NCI-H1694 (cell line): ENCODE measurements at regions not wholly inside any gene's neighbourhood (a gene's known extent, or its start where the extent isn't known, plus 50 kb on each side); places are given as distances from the start of the nearest gene placed in this dataset.

ENCODE experiments used
- DNase-seq: peaks from one replicate; lab custom pipeline; 2025; lab: John Stamatoyannopoulos, UW

DNA sequence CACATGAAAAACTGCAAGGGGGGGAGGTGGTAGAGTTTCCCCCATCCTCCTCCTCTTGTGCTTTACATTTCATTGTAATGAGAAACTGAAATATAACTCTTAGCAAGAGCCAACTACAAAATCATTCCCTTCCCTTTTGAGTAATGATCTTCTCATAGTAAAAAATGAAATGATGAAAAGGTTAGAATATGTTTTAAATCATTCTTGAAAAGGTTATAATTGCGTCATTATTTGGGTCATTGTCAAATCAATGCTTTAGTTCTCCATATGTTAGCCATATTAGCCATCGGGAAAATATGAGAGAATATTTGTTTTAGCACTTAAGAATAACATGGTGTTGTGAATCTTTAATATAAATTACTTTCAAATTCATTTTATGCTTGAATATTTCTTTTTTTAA, 1185.0 kb upstream of the CDH18 start:
- DNase-seq = no peak

DNA sequence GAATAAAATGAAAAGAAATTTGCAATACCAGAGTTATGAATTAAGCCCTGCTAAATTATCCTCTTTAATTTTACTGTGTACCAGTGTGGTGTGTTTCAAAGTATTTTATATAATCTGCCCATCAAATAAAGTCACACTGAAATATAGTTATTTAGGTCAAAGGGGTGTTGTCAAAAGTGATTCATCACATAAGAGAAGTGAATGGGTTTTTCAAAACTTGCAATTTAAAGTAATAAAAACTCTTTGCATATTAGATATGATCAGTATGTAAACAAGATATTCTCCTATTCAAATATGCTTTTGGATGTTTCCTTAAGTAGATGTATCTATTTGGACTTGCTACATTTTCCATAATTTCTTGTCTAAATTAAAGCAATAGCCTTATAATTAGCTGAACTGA, 1183.0 kb upstream of the CDH18 start:
- no peak for DNase-seq

DNA sequence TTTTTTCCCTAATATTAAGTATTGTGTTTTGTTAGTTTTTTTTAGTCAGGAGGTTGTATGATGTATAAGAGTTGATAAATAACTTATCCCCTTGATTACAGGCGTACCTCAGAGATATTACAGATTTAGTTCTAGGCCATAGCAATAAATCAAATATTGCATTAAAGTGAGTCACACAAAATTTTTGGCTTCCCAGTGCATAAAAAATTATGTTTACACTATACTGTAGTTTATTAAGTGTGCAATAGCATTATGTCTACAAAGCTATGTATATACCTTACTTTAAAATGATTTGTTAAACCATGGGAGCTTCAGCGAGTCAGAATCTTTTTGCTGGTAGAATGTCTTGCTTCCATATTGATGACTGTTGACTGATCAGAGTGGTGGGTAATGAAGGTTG, 1180.6 kb upstream of the CDH18 start:
- DNase-seq = no peak

DNA sequence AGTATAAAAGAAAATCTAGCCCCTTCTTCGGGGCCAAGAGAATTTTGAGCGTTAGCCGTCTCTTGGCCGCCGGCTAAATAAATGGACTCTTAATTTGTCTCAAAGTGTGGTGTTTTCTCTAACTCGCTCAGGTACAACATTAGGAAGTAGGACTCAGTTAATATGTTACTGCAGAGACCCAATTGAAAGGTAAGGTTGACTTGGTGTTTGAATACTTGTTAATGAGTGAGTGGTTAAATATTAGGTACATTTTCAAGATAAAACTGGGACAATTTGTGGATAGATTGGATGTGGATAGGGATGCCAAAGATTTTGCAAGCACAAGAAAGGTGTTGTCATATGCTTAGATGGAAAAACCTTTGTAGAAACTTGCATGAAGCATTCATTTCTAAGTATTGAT, 1177.3 kb upstream of the CDH18 start:
- DNase-seq = no peak

DNA sequence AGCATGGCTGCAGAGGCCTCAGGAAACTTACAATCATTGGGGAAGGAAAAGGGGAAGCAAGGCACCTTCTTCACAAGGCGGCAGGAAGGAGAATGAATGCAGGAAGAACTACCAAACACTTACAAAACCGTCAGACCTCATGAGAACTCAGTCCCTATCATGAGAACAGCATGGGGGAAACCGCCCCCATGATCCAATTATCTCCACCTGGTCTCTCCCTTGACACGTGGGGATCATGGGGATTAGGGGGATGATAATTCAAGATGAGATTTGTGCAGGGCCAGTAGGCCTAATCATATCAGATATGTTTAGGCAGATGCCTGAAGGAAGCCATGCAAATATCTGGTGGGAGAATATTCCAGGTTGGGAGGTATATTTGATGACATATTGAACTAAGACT, 1176.4 kb upstream of the CDH18 start:
- DNase-seq = no peak

DNA sequence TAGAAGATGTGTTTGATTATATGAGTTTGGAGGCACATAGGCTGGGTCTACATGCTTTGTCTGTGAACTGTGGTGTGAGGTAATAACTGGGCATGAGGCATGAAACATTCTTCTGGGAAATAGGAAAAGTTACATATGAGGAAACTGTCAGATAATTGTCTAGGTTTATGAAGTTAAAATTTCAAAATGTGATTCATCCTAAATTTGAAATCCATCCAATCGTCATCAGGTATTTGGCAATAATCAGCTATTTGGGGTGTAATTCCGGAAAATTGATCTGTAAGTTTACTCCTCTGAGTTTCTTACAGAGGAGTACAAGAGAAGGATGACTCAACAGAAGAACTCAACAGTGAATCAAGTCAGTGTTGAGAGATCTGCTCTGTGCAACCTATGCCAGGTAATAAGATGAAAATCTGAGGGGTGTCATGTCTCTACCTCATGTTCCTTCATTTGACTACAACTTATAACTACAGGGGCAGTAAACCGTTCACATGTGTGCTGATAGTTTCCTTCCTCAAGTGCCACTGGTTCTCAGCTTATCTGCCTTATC, 1171.6 kb upstream of the CDH18 start:
- DNase-seq = no peak

DNA sequence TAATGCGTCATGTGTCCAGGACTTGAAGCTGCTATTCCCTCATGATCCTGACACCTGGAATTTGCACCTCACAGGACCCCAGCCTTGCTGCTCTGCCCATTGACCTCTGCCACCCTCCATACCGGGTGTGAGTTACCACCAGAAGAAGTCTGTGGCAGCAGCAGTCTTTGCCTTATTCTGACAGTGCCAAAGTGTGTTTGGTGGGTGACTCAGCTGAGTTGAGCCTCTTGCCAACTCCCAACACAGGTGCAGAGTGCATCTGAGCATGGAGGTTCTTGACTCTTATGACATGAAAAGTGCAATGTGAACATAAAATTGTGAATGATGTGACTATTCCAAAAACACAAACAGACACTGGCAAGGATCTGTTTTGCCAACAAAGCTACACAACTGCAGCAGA, 1166.5 kb upstream of the CDH18 start:
- DNase-seq = no peak

DNA sequence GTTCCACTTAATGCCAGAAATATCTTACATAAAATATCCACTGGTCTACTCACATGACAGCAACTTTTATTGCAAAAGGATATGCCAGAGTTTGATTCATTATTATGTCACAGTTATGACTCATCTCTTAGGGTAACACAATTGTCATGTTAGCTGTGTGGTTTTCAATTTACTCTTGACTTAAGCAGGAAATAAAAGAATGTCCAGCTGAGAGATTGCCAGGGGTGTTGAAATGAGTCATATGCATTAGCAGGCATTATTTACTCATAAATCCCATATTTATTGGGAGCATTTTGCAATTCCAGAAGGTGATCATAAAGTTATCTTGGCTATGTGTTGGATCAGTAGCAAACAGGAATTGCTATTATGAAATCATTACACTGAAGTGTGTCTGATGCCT, 1164.6 kb upstream of the CDH18 start:
- no peak for DNase-seq

DNA sequence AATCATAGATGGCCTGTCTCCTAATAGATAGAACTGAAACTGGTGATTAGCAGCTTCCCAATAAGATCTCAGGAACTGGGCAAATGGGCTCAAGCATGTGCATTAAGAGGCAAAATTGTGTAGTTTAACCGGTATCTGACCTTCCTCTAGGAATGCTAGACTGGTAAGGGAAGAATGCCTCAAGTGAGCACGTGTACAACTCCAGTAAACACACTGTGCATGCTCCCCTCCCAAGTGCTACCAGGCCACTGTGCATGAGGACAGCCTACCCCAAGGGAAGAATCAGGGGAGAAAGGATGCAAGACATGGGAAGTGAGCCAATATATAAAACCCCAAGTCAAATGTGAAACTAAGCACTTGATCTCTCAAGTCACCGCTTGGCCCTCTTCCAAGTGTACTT, 1157.4 kb upstream of the CDH18 start:
- no peak for DNase-seq

DNA sequence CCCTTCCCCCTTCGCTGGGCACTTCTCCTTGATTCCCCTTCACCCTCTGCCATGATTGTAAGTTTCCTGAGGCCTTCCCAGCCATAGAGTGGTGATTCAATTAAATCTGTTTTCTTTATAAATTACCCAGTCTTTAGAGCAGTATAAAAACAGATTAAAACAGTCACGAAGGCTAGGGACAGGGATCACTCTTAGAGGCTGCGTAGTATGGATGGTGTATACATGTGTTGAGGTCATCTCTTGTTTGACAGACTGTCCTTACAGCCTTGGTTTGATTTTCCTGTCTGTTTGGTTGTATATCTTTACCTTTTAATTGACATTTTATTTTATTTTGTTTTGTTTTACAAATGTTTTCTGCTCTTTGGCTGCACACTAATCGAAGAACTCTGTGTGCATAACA, 1155.7 kb upstream of the CDH18 start:
- no peak for DNase-seq

DNA sequence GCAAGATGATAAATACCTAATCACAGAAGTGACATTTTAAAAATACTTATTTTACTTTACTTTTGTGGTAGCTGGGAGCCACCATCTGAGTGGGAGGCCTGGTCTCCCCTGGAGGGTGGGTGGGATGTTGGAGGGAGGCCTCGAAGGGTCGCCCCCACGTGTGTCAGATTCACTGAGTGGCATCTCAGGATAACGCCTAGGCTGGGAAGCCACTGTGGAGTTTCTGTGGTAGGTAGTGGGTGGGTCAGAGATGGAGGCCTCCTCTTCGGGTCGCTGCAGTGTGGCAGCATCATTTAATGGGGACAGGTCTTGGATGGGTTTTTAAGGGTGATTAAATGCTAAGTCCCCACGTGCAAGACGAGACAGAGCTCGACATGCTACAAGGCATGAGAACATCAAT, 1154.8 kb upstream of the CDH18 start:
- no peak for DNase-seq

DNA sequence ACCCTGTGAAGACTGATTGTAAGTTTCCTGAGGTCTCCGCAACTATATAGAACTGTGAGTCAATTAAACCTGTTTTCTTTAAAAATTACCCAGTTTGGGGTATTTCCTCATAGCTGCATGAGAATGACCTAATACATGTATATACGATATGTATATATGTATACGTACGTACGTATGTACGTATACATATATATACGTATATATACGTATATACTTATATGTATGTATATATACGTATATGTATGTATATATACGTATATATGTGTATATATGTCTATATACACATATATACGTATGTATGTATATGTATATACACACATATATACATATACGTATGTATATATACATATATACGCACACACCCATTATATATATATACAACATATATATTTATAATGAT, 1153.0 kb upstream of the CDH18 start:
- DNase-seq = no peak

DNA sequence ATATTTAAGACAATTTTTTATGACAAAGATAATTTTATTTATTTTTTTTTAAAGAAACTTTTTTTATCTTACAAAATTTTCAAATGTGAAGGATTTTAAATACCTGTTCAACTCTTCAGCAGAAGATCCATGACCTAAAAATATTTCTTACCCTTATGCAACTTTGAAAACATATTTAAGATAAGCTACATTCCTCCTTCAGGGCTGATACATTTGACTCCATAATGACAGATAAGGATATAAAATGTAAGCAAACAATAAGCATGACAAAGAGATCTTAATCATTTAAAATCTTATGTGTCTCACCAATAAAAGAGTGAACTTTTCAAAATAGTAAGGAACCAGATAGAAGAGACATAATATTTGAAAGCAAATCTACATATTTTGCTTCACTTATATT, 1138.2 kb upstream of the CDH18 start:
- DNase-seq = no peak

DNA sequence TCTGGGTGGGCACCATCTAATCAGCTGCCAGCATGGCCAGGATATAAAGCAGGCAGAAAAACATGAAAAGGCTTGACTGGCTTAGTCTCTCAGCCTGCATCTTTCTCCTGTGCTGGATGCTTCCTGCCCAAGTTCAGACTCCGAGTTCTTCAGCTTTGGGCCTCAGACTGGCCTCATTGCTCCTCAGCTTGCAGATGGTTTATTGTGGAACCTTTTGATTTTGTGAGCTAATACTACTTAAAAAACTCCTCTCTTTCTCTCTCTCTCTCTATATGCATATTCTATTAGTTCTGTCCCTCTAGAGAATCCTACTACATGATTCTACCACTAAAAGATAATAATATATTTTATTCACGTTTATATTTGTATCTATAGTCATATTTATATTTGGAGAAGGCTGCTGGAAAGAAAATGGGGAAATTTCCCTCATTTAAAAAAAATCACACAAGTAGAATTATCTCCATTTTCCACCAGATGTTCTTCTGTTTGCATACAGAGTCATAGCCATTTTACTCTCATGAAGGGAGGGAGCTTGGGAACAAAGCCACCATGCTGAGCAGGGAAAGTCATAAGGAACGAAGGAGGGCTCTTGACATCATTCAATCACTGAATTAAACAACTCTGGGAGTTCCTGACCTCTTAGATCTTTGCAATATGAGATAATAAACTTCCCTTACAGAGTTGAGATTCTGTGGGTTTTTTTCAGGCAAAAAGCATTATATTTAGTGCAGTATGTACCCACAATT, 1137.4 kb upstream of the CDH18 start:
- DNase-seq = no peak

DNA sequence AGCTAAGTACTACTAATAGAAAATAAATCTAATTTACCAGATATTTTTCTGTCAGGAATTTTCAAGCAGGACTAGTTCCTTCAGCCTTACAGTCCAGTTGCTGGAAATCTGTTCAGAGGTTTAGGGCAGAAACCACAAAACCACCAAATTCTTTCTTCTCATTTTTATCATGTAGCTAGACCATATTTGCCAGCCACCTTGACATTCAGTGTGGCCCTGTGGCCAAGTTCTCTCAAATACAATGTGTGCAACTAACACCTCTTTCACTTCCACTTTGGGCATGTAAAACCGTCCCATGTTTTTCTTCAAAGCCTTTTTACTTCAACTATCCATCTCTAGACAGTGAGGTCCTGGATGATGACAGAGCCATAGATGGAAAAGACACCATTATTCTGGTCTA, 1133.2 kb upstream of the CDH18 start:
- DNase-seq = no peak

DNA sequence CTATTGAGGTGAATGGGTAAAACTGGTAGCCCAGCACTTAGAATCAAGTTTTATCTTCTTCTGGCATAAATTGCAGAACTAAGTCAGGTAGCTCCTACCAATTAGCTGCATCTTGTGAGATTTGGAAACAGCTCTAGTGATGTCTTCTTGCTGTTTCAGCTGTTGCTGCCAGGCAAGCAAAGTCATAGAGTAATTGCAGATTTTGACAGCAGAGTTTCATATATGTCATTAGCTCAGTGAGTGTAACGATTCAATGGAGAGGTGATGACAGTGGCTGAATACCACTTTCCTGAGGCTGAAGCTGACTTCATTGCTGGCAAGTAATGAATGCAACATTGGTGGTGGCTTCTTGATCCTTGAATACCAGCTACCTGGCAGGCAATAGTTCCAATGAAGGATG, 1109.7 kb upstream of the CDH18 start:
- DNase-seq = no peak

DNA sequence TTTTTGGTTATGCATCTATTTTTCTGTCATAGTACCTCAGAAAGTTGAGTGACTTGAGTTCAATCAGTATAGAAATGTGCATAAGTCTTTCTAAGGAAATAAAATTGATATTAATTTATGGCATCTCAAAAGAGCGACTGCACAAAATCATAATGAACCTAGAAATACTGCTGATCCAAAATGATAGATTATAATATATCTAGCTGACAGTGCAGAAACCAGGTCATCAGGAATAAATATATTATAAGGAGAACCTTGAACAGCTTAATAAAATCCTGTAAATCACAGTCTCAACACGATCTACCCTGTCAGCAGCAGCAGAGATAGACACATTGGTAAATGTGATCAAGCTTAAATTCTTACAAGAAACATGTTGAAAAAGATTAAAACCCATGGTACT, 1106.6 kb upstream of the CDH18 start:
- no peak for DNase-seq

DNA sequence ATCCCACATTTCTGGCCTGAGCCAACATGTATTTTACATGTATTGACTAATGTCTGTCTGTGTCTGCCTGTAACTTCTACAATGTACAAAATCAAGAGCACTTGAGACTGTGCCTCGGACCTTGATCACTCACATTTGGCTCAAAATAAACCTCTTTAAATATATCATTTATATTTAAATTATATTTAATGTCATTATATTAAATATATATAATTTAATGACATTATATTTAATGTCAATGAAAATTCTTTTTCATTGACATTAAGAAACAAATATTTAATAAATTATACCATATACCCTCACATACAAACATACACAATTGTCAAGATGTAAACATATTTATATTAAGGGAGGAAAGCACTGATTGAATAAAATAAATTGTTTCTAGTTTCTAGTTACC, 1099.8 kb upstream of the CDH18 start:
- DNase-seq = no peak

DNA sequence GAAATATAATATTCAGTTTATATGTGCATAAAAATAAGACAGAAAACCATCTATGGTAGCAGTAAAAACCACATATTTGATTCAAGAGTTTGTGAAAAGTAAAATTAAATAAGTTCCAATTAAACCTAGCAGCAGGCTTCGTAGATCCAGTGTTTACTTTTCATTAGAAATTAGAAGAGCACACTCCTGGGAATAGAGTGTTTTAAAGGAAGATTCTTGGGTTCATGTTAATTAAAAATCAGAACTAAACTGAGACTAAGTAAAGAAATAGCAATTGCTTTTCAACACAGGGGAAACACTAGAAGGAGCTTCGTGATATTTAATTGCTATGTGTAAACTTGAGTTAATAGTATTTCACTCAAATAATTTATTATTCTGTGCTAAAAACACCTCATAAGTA, 1097.8 kb upstream of the CDH18 start:
- no peak for DNase-seq

DNA sequence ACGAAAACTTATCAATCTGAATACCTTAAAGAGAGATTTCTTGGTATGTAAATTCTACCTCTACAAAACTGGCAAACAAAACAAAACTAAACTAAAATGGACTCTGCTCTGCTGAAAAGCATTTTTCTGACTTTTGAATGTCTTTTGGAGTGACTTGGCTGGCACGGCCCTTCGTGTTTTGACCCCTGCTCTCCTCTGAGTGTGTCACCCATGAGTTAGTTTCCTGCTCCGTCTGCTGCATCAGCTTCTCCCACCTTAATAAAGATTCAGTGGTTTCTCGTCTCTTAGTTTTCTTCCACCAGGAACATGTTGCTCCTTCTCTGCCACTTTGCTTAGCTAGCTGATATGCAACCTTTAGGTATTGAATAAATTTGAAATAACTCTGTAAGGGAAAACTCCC, 1084.0 kb upstream of the CDH18 start:
- no peak for DNase-seq

DNA sequence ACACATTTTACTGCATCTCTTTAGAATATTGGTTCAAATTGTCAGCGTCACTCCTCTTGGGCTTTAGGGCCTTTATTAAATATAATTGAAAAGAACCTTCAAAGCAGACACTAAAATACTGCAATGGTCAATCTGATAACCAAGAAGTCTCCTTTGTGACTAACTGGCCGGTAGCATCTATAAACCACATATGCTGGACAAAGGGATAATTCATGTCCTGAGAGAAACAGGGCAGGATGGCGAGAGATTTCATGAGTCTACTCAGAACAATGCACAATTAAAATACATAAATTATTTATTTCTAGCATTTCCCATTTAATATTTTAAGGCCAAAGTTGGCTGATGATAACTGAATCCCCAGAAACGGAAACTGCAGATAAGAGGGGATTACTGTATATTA, 1083.4 kb upstream of the CDH18 start:
- no peak for DNase-seq

DNA sequence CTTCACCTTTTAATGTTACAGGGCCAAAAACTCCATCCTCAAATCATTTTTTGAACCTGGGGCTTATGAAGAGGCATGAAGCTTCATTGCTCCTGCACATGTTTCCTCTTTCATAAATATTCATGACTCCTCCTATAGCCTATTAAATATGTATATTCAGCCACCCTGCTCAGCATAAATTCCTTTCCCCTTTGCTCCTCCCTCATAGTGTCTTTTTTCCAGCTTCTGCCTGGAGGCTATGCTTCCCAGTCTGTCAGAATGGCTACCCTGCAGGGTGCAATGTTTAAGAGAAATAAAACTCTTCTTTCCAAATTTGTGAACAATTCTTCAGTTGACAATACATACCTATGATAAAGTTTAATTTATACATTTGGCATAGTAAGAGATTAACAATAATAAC, 1082.9 kb upstream of the CDH18 start:
- no peak for DNase-seq

DNA sequence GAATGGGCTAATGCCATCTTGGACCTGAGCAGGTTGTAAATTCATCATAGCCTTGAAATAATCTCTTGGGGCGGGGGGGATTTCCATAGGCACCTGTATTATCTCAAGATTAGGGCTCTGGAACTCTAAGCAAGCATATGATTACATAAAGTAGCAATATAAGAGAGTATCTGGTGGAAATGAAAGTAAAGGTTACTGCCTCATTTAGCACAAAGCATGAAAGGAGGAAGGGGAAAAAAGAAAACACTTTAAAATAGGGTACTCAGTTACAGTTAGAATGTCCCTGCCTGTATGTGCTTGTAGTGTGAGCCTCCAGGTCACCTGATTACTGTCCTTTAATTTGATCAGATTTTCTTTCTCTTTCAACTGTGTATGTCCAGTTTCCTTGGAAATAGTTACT, 1079.7 kb upstream of the CDH18 start:
- DNase-seq = no peak

DNA sequence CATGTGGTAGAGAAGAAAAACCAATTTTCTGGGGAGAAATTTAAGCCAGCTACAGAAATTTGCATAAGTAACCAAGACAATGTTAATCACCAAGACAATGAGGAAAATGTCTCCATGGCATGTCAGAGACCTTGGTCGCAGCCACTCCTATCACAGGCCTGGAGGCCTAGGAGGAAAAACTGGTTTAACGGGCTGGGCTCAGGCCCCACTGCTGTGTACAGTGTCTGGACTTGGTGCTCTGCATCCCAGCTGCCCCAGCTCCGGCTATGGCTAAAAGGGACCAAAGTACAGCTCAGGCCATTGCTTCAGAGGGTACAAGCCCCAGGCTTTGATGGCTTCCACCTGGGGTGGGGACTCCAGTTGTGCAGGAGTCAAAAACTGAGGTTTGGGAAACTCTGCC, 1075.1 kb upstream of the CDH18 start:
- DNase-seq = no peak
